HL-60 (cell line): ENCODE measurements at regions not wholly inside any gene's neighbourhood (a gene's known extent, or its start where the extent isn't known, plus 50 kb on each side); places are given as distances from the start of the nearest gene placed in this dataset.

ENCODE experiments used
- CTCF ChIP-seq: IDR thresholded peaks from one replicate; pipeline ENCODE4 v1.5.1; 2011; ENCODE audit warnings: low read length, control low read depth, inconsistent platforms; ENCODE audit not compliant: insufficient read depth
- GABPA ChIP-seq: IDR thresholded peaks from 2 replicates; pipeline ENCODE4 v1.6.1; 2012; ENCODE audit warnings: low read depth
- REST ChIP-seq: IDR thresholded peaks from 2 replicates; pipeline ENCODE4 v1.6.1; 2012; ENCODE audit warnings: low read depth; ENCODE audit not compliant: insufficient replicate concordance

DNA sequence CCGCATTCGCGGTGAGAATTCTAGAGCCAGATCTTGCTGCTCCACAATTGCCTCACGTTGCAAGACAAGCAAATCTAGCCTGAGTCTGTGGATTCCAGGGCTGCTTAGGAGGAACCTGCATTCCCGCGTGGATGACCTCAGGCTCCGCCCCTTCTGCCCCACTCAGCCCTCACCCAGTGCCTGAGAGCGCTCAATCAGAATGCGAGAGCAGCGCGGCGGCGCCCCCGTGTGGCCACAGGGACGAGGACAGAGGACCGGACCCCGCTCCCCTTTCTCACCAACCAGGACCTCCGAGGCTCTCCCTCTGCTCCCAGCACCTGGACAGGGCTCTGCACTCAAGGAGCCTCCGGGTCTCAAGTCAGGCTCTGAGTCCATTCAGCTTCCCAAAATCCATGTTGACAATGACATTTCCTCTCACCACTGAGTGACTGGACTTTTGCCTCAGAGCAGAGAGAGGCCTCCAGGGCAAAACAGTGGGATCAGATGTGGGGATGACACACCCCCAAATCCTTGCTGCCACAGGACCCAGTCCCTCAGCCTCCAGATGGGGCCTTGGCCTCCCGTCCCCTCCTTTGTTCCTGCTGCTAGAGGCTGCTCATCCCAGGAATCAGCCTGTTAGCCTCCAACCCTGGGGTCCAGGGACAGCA is 52.0 kb downstream of the RPP21 start:
- TF ChIP-seq CTCF, result peak; percentile 84
- peak; percentile 35 for TF ChIP-seq REST
- no peak for TF ChIP-seq GABPA
